ENCODE measurements at regions not wholly inside any gene's neighbourhood (a gene's known extent, or its start where the extent isn't known, plus 50 kb on each side); places are given as distances from the start of the nearest gene placed in this dataset.

GRCh38 chr6:145370559-145370958 lies 364.8 kb downstream of the EPM2A start:
- DNase-seq (ENCODE audit: low read depth in 2 of 2) = no peak

GRCh38 chr6:145372671-145373151 lies 362.6 kb downstream of the EPM2A start:
- no peak for DNase-seq (ENCODE audit: low read depth in 2 of 2)

- no peak for DNase-seq (ENCODE audit: low read depth in 2 of 2)
These were observed 361.5 kb downstream of the EPM2A start for GRCh38 chr6:145373826-145374225.

- no peak for DNase-seq (ENCODE audit: low read depth in 2 of 2)
These were observed 360.8 kb downstream of the EPM2A start for GRCh38 chr6:145374570-145374969.

GRCh38 chr6:145375502-145375901 lies 359.8 kb downstream of the EPM2A start:
- DNase-seq (ENCODE audit: low read depth in 2 of 2) = no peak

GRCh38 chr6:145380186-145380585 lies 355.1 kb downstream of the EPM2A start:
- DNase-seq (ENCODE audit: low read depth in 2 of 2) = no peak

GRCh38 chr6:145381941-145382340 lies 353.4 kb downstream of the EPM2A start:
- no peak for DNase-seq (ENCODE audit: low read depth in 2 of 2)

GRCh38 chr6:145383428-145383827 lies 351.9 kb downstream of the EPM2A start:
- DNase-seq (ENCODE audit: low read depth in 2 of 2) = no peak

GRCh38 chr6:145384503-145384902 lies 350.8 kb downstream of the EPM2A start:
- no peak for DNase-seq (ENCODE audit: low read depth in 2 of 2)

GRCh38 chr6:145396499-145396898 lies 338.8 kb downstream of the EPM2A start:
- no peak for DNase-seq (ENCODE audit: low read depth in 2 of 2)

- no peak for DNase-seq (ENCODE audit: low read depth in 2 of 2)
These were observed 334.8 kb downstream of the EPM2A start for GRCh38 chr6:145400508-145400907.

GRCh38 chr6:145405006-145405551 lies 330.2 kb downstream of the EPM2A start:
- DNase-seq (ENCODE audit: low read depth in 2 of 2) = no peak

- no peak for DNase-seq (ENCODE audit: low read depth in 2 of 2)
These were observed 328.5 kb downstream of the EPM2A start for GRCh38 chr6:145406783-145407182.

GRCh38 chr6:145415616-145416015 lies 319.7 kb downstream of the EPM2A start:
- DNase-seq (ENCODE audit: low read depth in 2 of 2) = no peak

GRCh38 chr6:145420599-145420998 lies 314.7 kb downstream of the EPM2A start:
- DNase-seq (ENCODE audit: low read depth in 2 of 2) = no peak

- no peak for DNase-seq (ENCODE audit: low read depth in 2 of 2)
These were observed 311.4 kb downstream of the EPM2A start for GRCh38 chr6:145423936-145424335.

GRCh38 chr6:145427232-145427631 lies 308.1 kb downstream of the EPM2A start:
- DNase-seq (ENCODE audit: low read depth in 2 of 2) = no peak

GRCh38 chr6:145428706-145429105 lies 306.6 kb downstream of the EPM2A start:
- no peak for DNase-seq (ENCODE audit: low read depth in 2 of 2)

- DNase-seq (ENCODE audit: low read depth in 2 of 2) = no peak
These were observed 293.2 kb downstream of the EPM2A start for GRCh38 chr6:145442110-145442509.

- DNase-seq (ENCODE audit: low read depth in 2 of 2) = no peak
These were observed 289.6 kb downstream of the EPM2A start for GRCh38 chr6:145445674-145446073.

- no peak for DNase-seq (ENCODE audit: low read depth in 2 of 2)
These were observed 284.3 kb downstream of the EPM2A start for GRCh38 chr6:145451029-145451428.

GRCh38 chr6:145453376-145453775 lies 281.9 kb downstream of the EPM2A start:
- no peak for DNase-seq (ENCODE audit: low read depth in 2 of 2)

GRCh38 chr6:145454006-145454405 lies 281.3 kb downstream of the EPM2A start:
- DNase-seq (ENCODE audit: low read depth in 2 of 2) = no peak

GRCh38 chr6:145457556-145457955 lies 277.8 kb downstream of the EPM2A start:
- no peak for DNase-seq (ENCODE audit: low read depth in 2 of 2)
